BJ (cell line): ENCODE measurements at regions not wholly inside any gene's neighbourhood (a gene's known extent, or its start where the extent isn't known, plus 50 kb on each side); places are given as distances from the start of the nearest gene placed in this dataset.

Experiments
- CTCF ChIA-PET: fragments of 350-600 bp; formaldehyde crosslinking; extraction: SDS; loops from one replicate; lab custom pipeline; 2021; ENCODE audit warnings: antibody characterized with exemption, inconsistent platforms; lab: Yijun Ruan, JAX
- POLR2A ChIA-PET: fragments of 300-600 bp; sonication (Branson Sonifier 250); formaldehyde crosslinking; extraction: SDS; loops from one replicate; lab custom pipeline; 2021; ENCODE audit warnings: antibody characterized with exemption; lab: Charles Lee
- DNase-seq: peaks from one replicate; pipeline ENCODE4 v3.0.0-alpha.2; 2011; ENCODE audit warnings: low read depth
- H3K27me3 ChIP-seq: 2 replicates; pipeline ENCODE4 v1.6.0; 2011; ENCODE audit warnings: low read length; ENCODE audit not compliant: control insufficient read depth, insufficient read depth
- H3K36me3 ChIP-seq: 2 replicates; pipeline ENCODE4 v1.5.1; 2011; ENCODE audit warnings: low read length; ENCODE audit not compliant: control insufficient read depth, insufficient read depth
- H3K4me3 ChIP-seq: 2 replicates; pipeline ENCODE4 v1.5.1; 2011; ENCODE audit warnings: low read depth, mild to moderate bottlenecking, control low read depth, low read length
- TF ChIP-seq, protein P1 (sequence below): IDR thresholded peaks from 2 replicates; pipeline ENCODE4 v1.5.1; 2011; ENCODE audit warnings: low read depth, mild to moderate bottlenecking, control low read depth, inconsistent platforms, low read length, moderate library complexity; ENCODE audit not compliant: insufficient read depth

DNA sequence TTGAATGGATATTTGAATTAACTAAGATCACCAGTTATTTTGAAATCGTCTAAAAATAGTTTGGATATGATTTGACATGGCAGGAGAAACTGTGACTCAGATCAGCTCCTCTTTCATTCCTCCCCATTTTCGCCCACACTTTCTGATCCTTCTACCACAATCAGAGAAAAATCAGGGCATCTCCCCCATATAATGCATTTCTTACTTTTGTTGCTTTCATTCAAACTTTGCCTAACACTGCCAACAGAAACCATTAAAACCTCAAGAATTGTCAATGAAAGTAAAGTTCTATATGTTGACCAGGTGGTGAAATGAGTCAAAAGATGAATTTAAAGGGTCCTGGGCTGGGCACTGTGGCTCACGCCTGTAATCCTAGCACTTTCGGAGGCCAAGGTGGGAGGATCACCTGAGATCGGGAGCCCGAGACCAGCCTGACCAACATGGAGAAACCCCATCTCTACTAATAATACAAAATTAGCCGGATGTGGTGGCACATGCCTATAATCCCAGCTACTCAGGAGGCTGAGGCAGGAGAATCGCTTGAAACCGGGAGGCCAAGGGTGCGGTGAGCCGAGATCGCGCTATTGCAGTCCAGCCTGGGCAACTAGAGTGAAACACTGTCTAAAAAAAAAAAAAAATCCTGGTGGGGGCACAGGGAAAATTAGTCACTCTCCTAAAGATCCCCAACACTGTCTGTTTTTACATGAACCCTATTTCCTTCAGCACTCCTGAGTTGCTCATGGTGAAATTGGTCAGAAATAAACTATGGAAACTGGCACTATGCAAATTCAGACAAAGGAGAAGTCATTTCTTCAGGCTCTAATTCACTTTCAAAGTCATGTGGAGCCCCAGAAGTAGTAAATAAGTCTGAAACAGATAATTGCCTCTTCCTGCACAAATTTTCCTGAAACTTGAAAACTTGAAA, 122.8 kb upstream of the NOCT start:
- no peak for DNase-seq
- TF ChIP-seq, protein P1, sequence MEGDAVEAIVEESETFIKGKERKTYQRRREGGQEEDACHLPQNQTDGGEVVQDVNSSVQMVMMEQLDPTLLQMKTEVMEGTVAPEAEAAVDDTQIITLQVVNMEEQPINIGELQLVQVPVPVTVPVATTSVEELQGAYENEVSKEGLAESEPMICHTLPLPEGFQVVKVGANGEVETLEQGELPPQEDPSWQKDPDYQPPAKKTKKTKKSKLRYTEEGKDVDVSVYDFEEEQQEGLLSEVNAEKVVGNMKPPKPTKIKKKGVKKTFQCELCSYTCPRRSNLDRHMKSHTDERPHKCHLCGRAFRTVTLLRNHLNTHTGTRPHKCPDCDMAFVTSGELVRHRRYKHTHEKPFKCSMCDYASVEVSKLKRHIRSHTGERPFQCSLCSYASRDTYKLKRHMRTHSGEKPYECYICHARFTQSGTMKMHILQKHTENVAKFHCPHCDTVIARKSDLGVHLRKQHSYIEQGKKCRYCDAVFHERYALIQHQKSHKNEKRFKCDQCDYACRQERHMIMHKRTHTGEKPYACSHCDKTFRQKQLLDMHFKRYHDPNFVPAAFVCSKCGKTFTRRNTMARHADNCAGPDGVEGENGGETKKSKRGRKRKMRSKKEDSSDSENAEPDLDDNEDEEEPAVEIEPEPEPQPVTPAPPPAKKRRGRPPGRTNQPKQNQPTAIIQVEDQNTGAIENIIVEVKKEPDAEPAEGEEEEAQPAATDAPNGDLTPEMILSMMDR: no peak
- CTCF ChIA-PET: no interaction called here

GRCh38 chr4:138891631-138892031, 124.0 kb upstream of the NOCT start:
- CTCF ChIA-PET: interaction anchor here (1.1 kb wide), 1 partner anchor 47 kb away, joined by 3 read pairs; no protein-coding TSS in a partner anchor
- Histone ChIP-seq H3K4me3 (no peak overlapping the region), H3K36me3 (no peaks in the 10 kb centered on the region), H3K27me3 (no peaks in the 10 kb centered on the region; the same call in 1 of the 2 replicates)
- DNase-seq: no peak
- TF ChIP-seq, protein P1: no peak
- POLR2A ChIA-PET: no interaction called here

More for the DNA sequence above, 122.8 kb upstream of the NOCT start:
- Histone ChIP-seq H3K36me3 (no peaks in the 10 kb centered on the region), H3K4me3 (no peak overlapping the region), H3K27me3 (no peaks in the 10 kb centered on the region; the same call in 1 of the 2 replicates)
- POLR2A ChIA-PET: no interaction called here

- H3K27me3 ChIP-seq: no peaks in the 10 kb centered on the region; the same call in 1 of the 2 replicates
- POLR2A ChIA-PET: no interaction called here
- H3K4me3 ChIP-seq: no peak overlapping the region
- H3K36me3 ChIP-seq: no peaks in the 10 kb centered on the region
- DNase-seq: no peak
- CTCF ChIA-PET: interaction anchor here (0.7 to 1.1 kb wide), 2 partner anchors 47 to 646 kb away, joined by 3 read pairs; no protein-coding TSS in a partner anchor
- TF ChIP-seq, protein P1: no peak
Observed at GRCh38 chr4:138890891-138891570, 124.5 kb upstream of the NOCT start.

- Histone ChIP-seq H3K4me3 (no peak overlapping the region), H3K36me3 (no peaks in the 10 kb centered on the region), H3K27me3 (no peaks in the 10 kb centered on the region; the same call in 1 of the 2 replicates)
- ChIA-PET POLR2A (no interaction called here), CTCF (no interaction called here)
- TF ChIP-seq, protein P1: no peak
- DNase-seq: no peak
Observed at GRCh38 chr4:138889216-138889615, 126.4 kb upstream of the NOCT start.

DNA sequence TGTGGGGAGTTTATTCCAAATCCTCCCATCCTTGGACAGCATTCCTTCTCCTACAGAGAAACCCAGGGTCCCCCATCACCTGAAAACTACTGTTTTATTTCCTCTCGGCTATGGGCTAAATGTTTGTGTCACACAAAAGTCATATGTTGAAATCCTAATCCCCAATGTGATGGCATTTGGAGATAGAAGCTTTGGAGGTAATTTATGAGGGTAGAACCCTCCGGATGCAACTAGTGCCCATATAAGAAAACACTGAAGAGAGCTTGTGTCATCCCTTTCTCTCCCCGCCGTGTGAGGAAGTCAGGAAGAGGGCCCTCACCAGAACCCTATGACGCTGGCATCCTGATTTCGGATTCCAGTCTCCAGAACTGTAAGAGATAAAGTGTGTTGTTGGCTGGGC, 127.8 kb upstream of the NOCT start:
- POLR2A ChIA-PET: no interaction called here
- Histone ChIP-seq H3K36me3 (no peaks in the 10 kb centered on the region), H3K4me3 (no peak overlapping the region), H3K27me3 (no peaks in the 10 kb centered on the region; the same call in 1 of the 2 replicates)
- DNase-seq: no peak
- TF ChIP-seq, protein P1: no peak
- CTCF ChIA-PET: no interaction called here
